Activated CD4-positive, alpha-beta memory T cell treated with anti-CD3 and anti-CD28 coated beads for 36 hours (primary cell): ENCODE measurements at regions not wholly inside any gene's neighbourhood (a gene's known extent, or its start where the extent isn't known, plus 50 kb on each side); places are given as distances from the start of the nearest gene placed in this dataset.

Experiments
- CTCF ChIA-PET: fragments of 350-600 bp; sonication (Branson Sonifier 250); formaldehyde crosslinking; loops from one replicate; lab custom pipeline; 2021; ENCODE audit warnings: antibody characterized with exemption, inconsistent platforms; lab: Charles Lee
- POLR2A ChIA-PET: fragments of 350-600 bp; sonication (Branson Sonifier 250); formaldehyde crosslinking; loops from one replicate; lab custom pipeline; 2021; ENCODE audit warnings: antibody characterized with exemption; lab: Charles Lee
- DNase-seq: peaks from one replicate; pipeline ENCODE4 v3.0.0-alpha.2; 2020
- H3K27ac Mint-ChIP-seq: one replicate; pipeline ENCODE4 v1.8.0; 2021; ENCODE audit warnings: mixed read lengths
- H3K27me3 Mint-ChIP-seq: one replicate; pipeline ENCODE4 v1.8.0; 2021; ENCODE audit warnings: mixed read lengths
- H3K36me3 Mint-ChIP-seq: one replicate; pipeline ENCODE4 v1.8.0; 2021; ENCODE audit warnings: mixed read lengths
- H3K4me1 Mint-ChIP-seq: one replicate; pipeline ENCODE4 v1.8.0; 2021; ENCODE audit warnings: low read depth, mixed read lengths
- H3K4me3 Mint-ChIP-seq: one replicate; pipeline ENCODE4 v1.8.0; 2021; ENCODE audit warnings: mild to moderate bottlenecking, mixed read lengths
- H3K9me3 Mint-ChIP-seq: one replicate; pipeline ENCODE4 v1.8.0; 2021; ENCODE audit warnings: mixed read lengths
- intact Hi-C: fragments of 100-400 bp; cut with micrococcal nuclease; formaldehyde crosslinking; loops from one replicate; pipeline ENCODE4 v1.15.1; 2023

GRCh38 chr1:29849991-29850757 is 613.9 kb downstream of the PTPRU start:
- H3K27ac Mint-ChIP-seq, result no peak overlapping the region
- H3K4me3 Mint-ChIP-seq, result no peak overlapping the region
- intact Hi-C loops, result loop anchor here (5.0 kb wide), 1 partner anchor 613 kb away; the partner anchor contains the start of gene PTPRU
- H3K27me3 Mint-ChIP-seq, result peaks cover 10% of the 10 kb centered on the region
- POLR2A ChIA-PET, result no interaction called here
- no peaks in the 10 kb centered on the region for H3K4me1 Mint-ChIP-seq
- DNase-seq, result no peak
- no peaks in the 10 kb centered on the region for H3K9me3 Mint-ChIP-seq
- CTCF ChIA-PET, result interaction anchor here (1.5 kb wide), 1 partner anchor 11 kb away, joined by 4 read pairs; no protein-coding TSS in a partner anchor
- no peaks in the 10 kb centered on the region for H3K36me3 Mint-ChIP-seq

- Mint-ChIP-seq H3K9me3 (no peaks in the 10 kb centered on the region), H3K27me3 (peaks cover 10% of the 10 kb centered on the region), H3K27ac (no peak overlapping the region), H3K4me1 (no peaks in the 10 kb centered on the region), H3K36me3 (no peaks in the 10 kb centered on the region), H3K4me3 (no peak overlapping the region)
- intact Hi-C loops, result no loop called here
- peak; percentile 48 for DNase-seq
- POLR2A ChIA-PET, result no interaction called here
- CTCF ChIA-PET, result interaction anchor here (0.6 to 1.5 kb wide), 5 partner anchors 11 to 352 kb away, joined by 3 to 4 read pairs (median 4); no protein-coding TSS in a partner anchor
Observed at GRCh38 chr1:29849038-29849750, 612.9 kb downstream of the PTPRU start.

DNA sequence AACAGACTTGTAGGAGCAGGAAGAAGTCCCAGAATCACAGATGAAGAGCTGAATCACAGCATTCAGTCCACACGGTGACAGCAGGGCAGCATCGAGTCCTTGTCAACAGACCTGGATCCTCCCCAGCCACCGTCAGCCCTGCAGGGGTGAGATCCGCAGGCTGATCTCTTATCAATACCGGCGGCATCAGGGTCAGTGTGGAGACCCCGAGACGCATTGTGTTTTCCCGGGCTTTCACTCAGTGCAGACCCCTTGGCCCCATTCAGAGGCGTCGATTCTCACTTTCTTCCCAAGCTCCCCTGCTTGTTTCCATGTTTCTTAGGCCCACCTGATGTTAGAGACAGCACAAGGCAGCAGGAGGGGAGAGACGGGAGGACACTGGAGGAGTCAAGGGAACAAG is 609.6 kb downstream of the PTPRU start:
- Mint-ChIP-seq H3K27ac (no peak overlapping the region), H3K4me3 (no peak overlapping the region), H3K36me3 (no peaks in the 10 kb centered on the region), H3K4me1 (no peaks in the 10 kb centered on the region), H3K27me3 (peaks cover 7% of the 10 kb centered on the region), H3K9me3 (peaks cover 15% of the 10 kb centered on the region)
- ChIA-PET POLR2A (no interaction called here), CTCF (no interaction called here)
- DNase-seq, result no peak
- intact Hi-C loops, result no loop called here

- no peak for DNase-seq
- Mint-ChIP-seq H3K4me1 (no peaks in the 10 kb centered on the region), H3K27ac (no peak overlapping the region), H3K4me3 (no peak overlapping the region), H3K27me3 (peaks cover 4% of the 10 kb centered on the region), H3K36me3 (no peaks in the 10 kb centered on the region), H3K9me3 (peaks cover 15% of the 10 kb centered on the region)
- intact Hi-C loops, result no loop called here
- CTCF ChIA-PET, result no interaction called here
- POLR2A ChIA-PET, result no interaction called here
Observed at GRCh38 chr1:29842130-29842529, 605.8 kb downstream of the PTPRU start.

GRCh38 chr1:29839726-29840125 is 603.4 kb downstream of the PTPRU start:
- POLR2A ChIA-PET, result no interaction called here
- H3K27me3 Mint-ChIP-seq, result peaks cover 6% of the 10 kb centered on the region
- no peaks in the 10 kb centered on the region for H3K36me3 Mint-ChIP-seq
- H3K27ac Mint-ChIP-seq, result no peak overlapping the region
- no peaks in the 10 kb centered on the region for H3K4me1 Mint-ChIP-seq
- intact Hi-C loops, result no loop called here
- CTCF ChIA-PET, result interaction anchor here (2.0 kb wide), 1 partner anchor 10 kb away, joined by 4 read pairs; no protein-coding TSS in a partner anchor
- no peak for DNase-seq
- peaks cover 15% of the 10 kb centered on the region for H3K9me3 Mint-ChIP-seq
- no peak overlapping the region for H3K4me3 Mint-ChIP-seq

DNA sequence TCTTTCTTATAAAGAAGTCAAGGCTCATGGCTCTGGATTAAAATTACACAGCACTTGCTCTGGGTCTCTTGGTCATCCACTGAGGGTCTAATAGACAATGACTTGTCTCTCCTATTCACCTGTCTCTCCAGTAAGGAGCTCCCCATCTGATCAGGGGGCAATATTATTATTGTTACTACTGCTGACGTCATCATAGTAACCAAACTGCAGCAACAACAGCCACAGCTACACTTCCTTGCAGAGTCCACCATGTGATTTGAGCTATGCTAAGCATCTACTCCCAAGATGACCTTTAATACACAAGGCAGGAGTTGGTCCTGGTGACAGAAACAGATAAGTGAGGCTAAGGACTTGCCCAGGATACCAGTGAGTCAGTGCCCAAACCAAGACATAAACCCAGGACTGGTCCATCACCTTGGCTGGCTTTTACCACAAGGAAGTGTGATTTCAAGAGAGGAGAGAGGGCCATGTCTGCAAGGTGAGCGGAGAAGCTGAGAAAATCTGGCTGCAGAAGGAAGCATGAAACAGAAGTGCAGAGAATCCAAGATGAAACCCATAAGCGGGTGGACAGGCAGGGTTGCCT is 602.5 kb downstream of the PTPRU start:
- DNase-seq, result no peak
- Mint-ChIP-seq H3K36me3 (no peaks in the 10 kb centered on the region), H3K27ac (no peak overlapping the region), H3K4me1 (no peaks in the 10 kb centered on the region), H3K27me3 (peaks cover 6% of the 10 kb centered on the region), H3K4me3 (no peak overlapping the region), H3K9me3 (peaks cover 15% of the 10 kb centered on the region)
- intact Hi-C loops, result no loop called here
- ChIA-PET POLR2A (no interaction called here), CTCF (interaction anchor here (2.0 kb wide), 1 partner anchor 11 kb away, joined by 4 read pairs; no protein-coding TSS in a partner anchor)

DNA sequence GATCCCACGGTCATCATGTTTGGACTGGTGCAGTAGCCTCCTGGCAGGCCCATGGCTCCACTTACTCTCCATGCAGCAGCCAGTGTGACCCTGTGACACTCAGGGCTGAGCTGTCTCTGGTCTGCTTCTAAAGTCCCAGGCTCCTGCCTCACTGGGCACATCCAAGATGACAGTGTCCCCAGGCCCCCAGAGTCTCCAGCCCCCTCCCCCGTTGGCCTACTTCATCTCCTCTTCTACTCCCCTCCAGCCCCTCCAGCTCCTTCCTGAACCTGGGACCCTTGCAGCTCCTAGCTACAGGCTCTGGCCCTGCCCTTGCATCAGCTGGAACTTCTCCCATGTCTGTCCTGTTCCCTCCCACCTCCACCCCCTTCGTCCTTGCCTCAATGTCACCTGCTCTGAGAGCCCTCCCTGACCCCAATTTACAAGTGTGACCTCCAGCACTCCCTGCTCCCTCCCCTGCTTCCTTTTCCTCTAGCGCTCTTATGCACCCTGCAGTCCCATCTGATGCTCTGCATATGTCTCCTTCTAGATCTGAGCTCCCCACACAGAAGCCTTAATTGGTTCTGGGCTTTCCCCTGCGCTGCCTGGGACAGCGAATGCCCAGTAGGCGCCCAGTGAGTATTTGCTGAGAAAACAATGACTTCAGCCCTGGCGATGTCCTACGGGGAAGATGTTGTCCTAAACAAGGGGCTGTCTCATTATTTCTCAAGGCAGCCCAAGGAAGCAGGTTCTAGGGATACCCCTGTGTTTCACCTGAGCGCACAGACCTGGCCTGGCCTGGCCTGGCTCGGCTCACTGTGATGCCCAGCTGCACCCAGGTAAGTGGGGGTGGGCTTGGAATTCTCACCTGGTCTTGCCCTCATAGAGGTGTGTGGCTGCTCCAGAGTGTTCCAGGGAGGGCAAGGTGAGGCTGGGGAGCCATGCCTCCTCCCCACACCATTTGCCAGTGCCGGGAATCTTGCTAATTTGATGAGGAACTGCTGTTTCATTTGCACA is 600.6 kb downstream of the PTPRU start:
- ChIA-PET POLR2A (no interaction called here), CTCF (no interaction called here)
- intact Hi-C loops, result no loop called here
- Mint-ChIP-seq H3K9me3 (peaks cover 7% of the 10 kb centered on the region), H3K4me3 (no peak overlapping the region), H3K4me1 (no peaks in the 10 kb centered on the region), H3K27me3 (peaks cover 7% of the 10 kb centered on the region), H3K27ac (no peak overlapping the region), H3K36me3 (no peaks in the 10 kb centered on the region)
- no peak for DNase-seq

DNA sequence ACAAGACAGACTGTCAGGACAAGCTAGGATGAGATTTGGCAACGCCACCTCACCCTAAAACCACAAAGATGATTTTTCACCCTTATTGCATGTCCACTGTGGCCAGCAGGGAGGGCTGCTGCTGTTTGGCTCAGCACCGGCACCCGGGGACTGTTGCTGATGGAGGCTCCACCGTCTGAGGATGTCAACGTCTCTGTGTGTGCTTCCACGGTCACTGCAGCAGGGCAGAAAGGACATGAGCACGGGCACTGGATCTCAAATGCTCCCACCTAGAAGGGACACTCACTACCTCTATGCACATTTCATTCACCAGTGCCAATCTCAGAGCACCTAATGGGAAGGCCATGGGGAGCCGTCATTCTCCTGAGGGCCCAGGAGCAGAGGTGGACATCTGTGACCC is 599.6 kb downstream of the PTPRU start:
- Mint-ChIP-seq H3K27ac (no peak overlapping the region), H3K9me3 (no peaks in the 10 kb centered on the region), H3K4me1 (no peaks in the 10 kb centered on the region), H3K4me3 (no peak overlapping the region), H3K36me3 (no peaks in the 10 kb centered on the region), H3K27me3 (peaks cover 7% of the 10 kb centered on the region)
- no peak for DNase-seq
- intact Hi-C loops, result no loop called here
- CTCF ChIA-PET, result no interaction called here
- POLR2A ChIA-PET, result no interaction called here

DNA sequence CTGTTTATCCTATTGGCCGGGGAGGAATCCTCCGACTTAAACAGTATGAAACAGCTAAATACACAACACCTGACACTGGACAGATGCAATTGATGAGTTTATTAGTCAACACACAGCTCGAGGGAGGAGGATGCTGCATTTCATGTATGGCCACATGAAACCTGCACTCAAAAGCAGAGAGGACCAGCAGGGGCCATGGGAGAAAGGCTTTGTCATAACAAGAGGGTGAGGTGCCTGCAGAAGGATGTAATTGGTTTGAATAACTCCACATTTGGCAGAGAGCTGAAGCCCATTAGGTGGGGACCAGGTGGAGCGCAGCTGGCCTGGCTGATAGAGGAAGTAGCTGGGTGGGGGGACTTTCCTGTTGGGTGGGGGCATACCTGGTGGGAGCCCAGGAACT is 599.1 kb downstream of the PTPRU start:
- Mint-ChIP-seq H3K27ac (no peak overlapping the region), H3K27me3 (peaks cover 7% of the 10 kb centered on the region), H3K4me3 (no peak overlapping the region), H3K9me3 (no peaks in the 10 kb centered on the region), H3K36me3 (no peaks in the 10 kb centered on the region), H3K4me1 (no peaks in the 10 kb centered on the region)
- DNase-seq, result no peak
- ChIA-PET POLR2A (no interaction called here), CTCF (no interaction called here)
- intact Hi-C loops, result no loop called here

DNA sequence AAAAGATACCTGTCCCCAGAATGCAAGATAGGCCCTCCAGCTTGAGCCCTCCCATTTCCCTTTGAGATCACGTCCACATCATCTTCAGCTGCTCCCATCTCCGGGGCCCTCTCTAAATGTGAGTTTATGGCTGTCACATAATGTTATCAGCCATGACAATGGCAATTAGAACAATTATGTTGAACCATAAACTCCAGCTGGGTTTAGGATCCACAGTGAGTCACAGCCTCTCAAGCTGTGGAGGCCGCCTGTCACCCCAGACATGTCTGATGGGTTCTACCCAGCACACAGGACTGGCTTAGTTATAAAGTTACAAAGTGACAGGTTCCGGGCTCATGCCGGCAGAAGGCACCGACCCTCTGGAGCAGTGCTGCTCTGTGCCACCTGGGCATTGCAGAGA is 597.3 kb downstream of the PTPRU start:
- DNase-seq, result no peak
- intact Hi-C loops, result no loop called here
- ChIA-PET CTCF (no interaction called here), POLR2A (no interaction called here)
- no peak overlapping the region for H3K27ac Mint-ChIP-seq
- H3K27me3 Mint-ChIP-seq, result peaks cover 6% of the 10 kb centered on the region
- H3K9me3 Mint-ChIP-seq, result no peaks in the 10 kb centered on the region
- no peaks in the 10 kb centered on the region for H3K36me3 Mint-ChIP-seq
- H3K4me3 Mint-ChIP-seq, result no peak overlapping the region
- no peaks in the 10 kb centered on the region for H3K4me1 Mint-ChIP-seq

- no peaks in the 10 kb centered on the region for H3K36me3 Mint-ChIP-seq
Observed at GRCh38 chr1:29832936-29833335, 596.6 kb downstream of the PTPRU start.

More at GRCh38 chr1:29832936-29833335, 596.6 kb downstream of the PTPRU start:
- intact Hi-C loops, result no loop called here
- Mint-ChIP-seq H3K4me3 (no peak overlapping the region), H3K27me3 (peaks cover 6% of the 10 kb centered on the region), H3K9me3 (no peaks in the 10 kb centered on the region), H3K27ac (no peak overlapping the region), H3K4me1 (no peaks in the 10 kb centered on the region)
- no peak for DNase-seq
- POLR2A ChIA-PET, result no interaction called here
- CTCF ChIA-PET, result no interaction called here
